IPS DF 6.9 (cell line): ENCODE measurements at regions not wholly inside any gene's neighbourhood (a gene's known extent, or its start where the extent isn't known, plus 50 kb on each side); places are given as distances from the start of the nearest gene placed in this dataset.

Experiments used
- DNase-seq: peaks from one replicate; pipeline ENCODE4 v3.0.0-alpha.2; 2013; ENCODE audit warnings: low read depth, low spot score
- H3K27ac ChIP-seq: one replicate; pipeline ENCODE4 v1.5.1; 2013; ENCODE audit warnings: low read length, control low read depth
- H3K27me3 ChIP-seq: 2 replicates; pipeline ENCODE4 v1.6.1; 2013; ENCODE audit warnings: mild to moderate bottlenecking, low read length; ENCODE audit not compliant: control insufficient read depth, insufficient read depth
- H3K36me3 ChIP-seq: 2 replicates; pipeline ENCODE4 v1.6.1; 2013; ENCODE audit warnings: low read length; ENCODE audit not compliant: control insufficient read depth, insufficient read depth
- H3K4me1 ChIP-seq: 2 replicates; pipeline ENCODE4 v1.6.1; 2013; ENCODE audit warnings: low read length; ENCODE audit not compliant: control insufficient read depth, insufficient read depth
- H3K4me3 ChIP-seq: 2 replicates; pipeline ENCODE4 v1.5.1; 2013; ENCODE audit warnings: mild to moderate bottlenecking, low read length
- H3K9me3 ChIP-seq: 2 replicates; pipeline ENCODE4 v1.6.1; 2013; ENCODE audit warnings: low read length, inconsistent platforms; ENCODE audit not compliant: control insufficient read depth, insufficient read depth
- WGBS: extraction: QIAGEN DNeasy Blood & Tissue Kit; methylation state at CpG from one replicate; pipeline ENCODE4 v1.1.7; 2013; ENCODE audit warnings: mixed read lengths, missing lambda C conversion rate; ENCODE audit not compliant: insufficient read length, insufficient coverage; 5-methylcytosine and 5-hydroxymethylcytosine counted together

- Histone ChIP-seq H3K4me3 (no peak overlapping the region), H3K9me3 (no peaks in the 10 kb centered on the region), H3K27ac (no peak overlapping the region), H3K27me3 (peaks cover 3% of the 10 kb centered on the region; the same call in 1 of the 2 replicates), H3K4me1 (peaks cover 2% of the 10 kb centered on the region), H3K36me3 (no peaks in the 10 kb centered on the region)
- WGBS, result no CpG with 5 or more reads among the region's 7 CpGs
- no peak for DNase-seq
Measured at GRCh38 chr20:22466447-22467171, 117.8 kb downstream of the FOXA2 start.

GRCh38 chr20:22465622-22466446 is 118.5 kb downstream of the FOXA2 start:
- Histone ChIP-seq H3K27me3 (peaks cover 3% of the 10 kb centered on the region; the same call in 1 of the 2 replicates), H3K9me3 (no peaks in the 10 kb centered on the region), H3K36me3 (no peaks in the 10 kb centered on the region), H3K4me3 (no peak overlapping the region), H3K27ac (no peak overlapping the region), H3K4me1 (peaks cover 2% of the 10 kb centered on the region)
- WGBS, result no CpG with 5 or more reads among the region's 5 CpGs
- no peak for DNase-seq

GRCh38 chr20:22464312-22465003 is 119.9 kb downstream of the FOXA2 start:
- Histone ChIP-seq H3K9me3 (no peaks in the 10 kb centered on the region), H3K27me3 (peaks cover 3% of the 10 kb centered on the region; the same call in 1 of the 2 replicates), H3K36me3 (no peaks in the 10 kb centered on the region), H3K4me3 (no peak overlapping the region), H3K27ac (no peak overlapping the region), H3K4me1 (peaks cover 2% of the 10 kb centered on the region)
- no CpG with 5 or more reads among the region's 5 CpGs for WGBS
- DNase-seq, result no peak

GRCh38 chr20:22462975-22463914 is 121.1 kb downstream of the FOXA2 start:
- Histone ChIP-seq H3K4me3 (no peak overlapping the region), H3K27ac (no peak overlapping the region), H3K27me3 (peaks cover 3% of the 10 kb centered on the region; the same call in 1 of the 2 replicates), H3K36me3 (no peaks in the 10 kb centered on the region), H3K9me3 (no peaks in the 10 kb centered on the region), H3K4me1 (peaks cover 2% of the 10 kb centered on the region)
- no CpG with 5 or more reads among the region's 11 CpGs for WGBS
- DNase-seq, result no peak

GRCh38 chr20:22460803-22461202 is 123.6 kb downstream of the FOXA2 start:
- Histone ChIP-seq H3K27ac (no peak overlapping the region), H3K36me3 (no peaks in the 10 kb centered on the region), H3K27me3 (peaks cover 15% of the 10 kb centered on the region; the same call in 1 of the 2 replicates), H3K4me3 (no peak overlapping the region), H3K9me3 (no peaks in the 10 kb centered on the region), H3K4me1 (peaks cover 4% of the 10 kb centered on the region)
- WGBS, result no CpG with 5 or more reads among the region's 2 CpGs
- DNase-seq, result no peak

- peaks cover 18% of the 10 kb centered on the region; the same call in 1 of the 2 replicates for H3K27me3 ChIP-seq
- H3K4me1 ChIP-seq, result peaks cover 4% of the 10 kb centered on the region
- H3K36me3 ChIP-seq, result no peaks in the 10 kb centered on the region
- no peak for DNase-seq
- no CpG with 5 or more reads among the region's 1 CpG for WGBS
- no peak overlapping the region for H3K4me3 ChIP-seq
- no peaks in the 10 kb centered on the region for H3K9me3 ChIP-seq
- H3K27ac ChIP-seq, result no peak overlapping the region
Measured at GRCh38 chr20:22460231-22460630, 124.1 kb downstream of the FOXA2 start.

- H3K9me3 ChIP-seq, result no peaks in the 10 kb centered on the region
- no peak overlapping the region for H3K27ac ChIP-seq
- peaks cover 22% of the 10 kb centered on the region; the same call in 1 of the 2 replicates for H3K27me3 ChIP-seq
Measured at GRCh38 chr20:22459754-22460153, 124.6 kb downstream of the FOXA2 start.

GRCh38 chr20:22456109-22456508 is 128.3 kb downstream of the FOXA2 start:
- Histone ChIP-seq H3K27me3 (peaks cover 21% of the 10 kb centered on the region; the same call in 1 of the 2 replicates), H3K4me1 (0 out of 2 replicates have a peak, but pooled peaks cover 1% of the 10 kb centered on the region), H3K36me3 (no peaks in the 10 kb centered on the region), H3K9me3 (no peaks in the 10 kb centered on the region), H3K27ac (no peak overlapping the region), H3K4me3 (no peak overlapping the region)
- WGBS, result no CpG with 5 or more reads among the region's 3 CpGs
- DNase-seq, result no peak

More at GRCh38 chr20:22459754-22460153, 124.6 kb downstream of the FOXA2 start:
- Histone ChIP-seq H3K4me1 (peaks cover 4% of the 10 kb centered on the region), H3K4me3 (no peak overlapping the region), H3K36me3 (no peaks in the 10 kb centered on the region)
- no peak for DNase-seq

- H3K27me3 ChIP-seq, result peaks cover 21% of the 10 kb centered on the region; the same call in 1 of the 2 replicates
- no peaks in the 10 kb centered on the region for H3K36me3 ChIP-seq
- 0 out of 2 replicates have a peak, but pooled peaks cover 1% of the 10 kb centered on the region for H3K4me1 ChIP-seq
- H3K4me3 ChIP-seq, result no peak overlapping the region
- no peaks in the 10 kb centered on the region for H3K9me3 ChIP-seq
- no peak overlapping the region for H3K27ac ChIP-seq
- no peak for DNase-seq
- no CpG with 5 or more reads among the region's 6 CpGs for WGBS
Measured at GRCh38 chr20:22455259-22455658, 129.1 kb downstream of the FOXA2 start.
